ENCODE measurements at regions not wholly inside any gene's neighbourhood (a gene's known extent, or its start where the extent isn't known, plus 50 kb on each side); places are given as distances from the start of the nearest gene placed in this dataset.
"Not testable (repeated sequence)": the region's sequence is repeated elsewhere in the genome, so short reads cannot be mapped to it uniquely, and the experiment has no call there.

DNA sequence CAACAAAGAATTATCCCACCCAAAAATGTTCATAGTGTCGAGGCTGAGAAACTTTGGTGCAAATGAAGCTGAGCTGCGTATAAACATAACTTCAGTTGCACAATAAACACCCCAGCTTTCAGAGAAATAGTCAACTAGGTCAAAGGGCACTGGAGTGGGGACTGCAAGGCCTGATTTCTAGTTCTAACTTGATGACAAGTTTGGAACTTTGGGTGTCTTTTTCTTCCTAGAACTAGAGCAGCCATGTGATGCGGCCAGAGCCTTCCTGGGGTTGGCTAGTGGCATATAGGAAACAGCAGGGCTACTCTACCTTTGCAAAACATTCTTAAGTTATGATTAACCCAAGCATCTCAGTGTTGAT, 298.4 kb upstream of the AMIGO2 start:
- no peak for DNase-seq (ENCODE audit: low read depth)

GRCh38 chr12:47377414-47378221, 297.9 kb upstream of the AMIGO2 start:
- peak; percentile 97 for DNase-seq (ENCODE audit: low read depth)

- DNase-seq (ENCODE audit: low read depth), result no peak
Measured at GRCh38 chr12:47376927-47377326, 297.2 kb upstream of the AMIGO2 start.

GRCh38 chr12:47373554-47374150, 293.9 kb upstream of the AMIGO2 start:
- no peak for DNase-seq (ENCODE audit: low read depth)

GRCh38 chr12:47370421-47370820, 290.7 kb upstream of the AMIGO2 start:
- DNase-seq (ENCODE audit: low read depth), result no peak

DNA sequence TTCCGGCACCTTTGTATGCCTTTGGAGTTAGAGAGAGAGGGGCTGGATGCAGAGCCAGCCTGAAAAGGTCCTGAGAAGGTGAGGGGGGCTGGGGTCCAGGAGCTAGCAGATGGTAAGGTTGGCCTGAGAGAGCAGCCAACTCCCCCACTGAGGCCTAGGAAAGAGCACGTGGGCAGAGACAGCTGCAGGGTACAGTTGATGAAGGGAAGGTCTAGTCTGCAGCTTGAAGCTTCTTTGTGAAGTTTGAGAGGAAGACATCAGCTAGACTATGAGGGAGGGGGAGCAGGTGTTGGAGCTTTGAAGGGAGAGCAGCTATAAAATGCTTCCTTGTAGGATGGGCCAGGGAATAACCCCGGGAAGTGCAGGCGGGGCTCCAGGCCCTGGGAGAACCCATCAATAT, 289.3 kb upstream of the AMIGO2 start:
- DNase-seq (ENCODE audit: low read depth), result no peak

DNA sequence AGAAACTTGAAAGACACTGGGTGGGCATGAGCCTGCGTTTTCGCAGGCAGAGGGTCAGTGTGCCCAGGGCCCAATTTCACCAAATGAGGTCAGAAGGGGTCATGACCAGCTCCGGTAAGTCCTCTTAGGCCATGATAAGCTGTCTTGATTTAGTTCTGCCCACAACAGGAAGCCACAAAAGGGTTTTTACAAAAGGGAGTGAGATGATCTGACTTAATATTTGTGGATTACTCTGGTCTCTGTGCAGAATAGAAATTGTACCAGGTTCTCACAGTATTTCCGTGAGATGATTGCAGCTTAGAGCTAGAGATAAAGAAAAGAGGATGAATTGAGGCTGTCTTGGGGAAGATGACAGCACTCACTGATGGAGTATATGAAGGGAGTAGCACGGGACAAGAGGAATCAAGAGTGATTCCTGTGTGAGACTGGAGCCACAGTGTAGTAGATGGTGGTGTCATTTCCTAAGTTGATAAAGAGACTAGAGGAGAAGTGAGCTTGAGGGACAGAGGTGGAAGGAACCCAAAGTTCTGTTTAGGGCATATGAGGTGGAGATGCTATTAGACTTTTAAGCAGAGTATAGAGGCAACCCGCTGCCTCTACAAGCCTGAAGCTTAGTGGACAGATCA, 288.3 kb upstream of the AMIGO2 start:
- DNase-seq (ENCODE audit: low read depth), result no peak

GRCh38 chr12:47366579-47366978, 286.8 kb upstream of the AMIGO2 start:
- no peak for DNase-seq (ENCODE audit: low read depth)

DNA sequence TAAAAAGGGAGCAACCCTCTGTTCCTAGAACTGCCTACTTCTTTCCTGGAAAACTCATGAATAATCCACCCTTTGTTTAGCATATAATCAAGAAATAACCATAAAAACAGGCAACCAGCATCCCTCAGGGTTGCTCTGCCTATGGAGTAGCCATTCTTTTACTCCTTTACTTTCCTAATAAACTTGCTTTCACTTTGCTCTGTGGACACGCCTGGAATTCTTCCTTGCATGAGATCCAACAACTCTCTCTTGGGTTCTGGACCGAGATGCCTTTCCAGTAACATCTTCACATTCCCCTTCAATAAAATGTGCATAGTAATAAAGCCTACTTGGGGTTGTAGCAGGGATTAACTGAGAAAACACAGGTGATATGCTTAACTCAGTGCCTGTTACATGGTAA, 286.4 kb upstream of the AMIGO2 start:
- DNase-seq (ENCODE audit: low read depth), result no peak

GRCh38 chr12:47365443-47366076, 285.8 kb upstream of the AMIGO2 start:
- DNase-seq (ENCODE audit: low read depth), result not testable (repeated sequence)

DNA sequence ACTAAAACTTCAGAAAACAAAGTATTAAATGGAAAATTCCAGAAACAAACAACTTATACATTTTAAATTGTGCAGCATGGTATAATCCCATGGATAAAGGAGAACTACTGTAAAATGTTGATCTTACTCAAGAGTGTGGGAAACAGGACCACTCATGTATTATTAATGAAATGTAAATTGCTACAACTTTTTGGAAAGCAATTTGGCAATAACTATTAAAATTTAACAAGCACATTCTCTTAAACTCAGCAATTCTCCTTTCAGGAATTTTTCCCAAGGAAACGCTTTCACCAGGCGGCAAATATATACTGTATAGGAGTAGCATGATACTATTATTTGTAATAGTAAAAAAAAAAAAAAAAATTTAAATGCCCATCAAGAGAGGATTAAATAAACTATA, 284.5 kb upstream of the AMIGO2 start:
- no peak for DNase-seq (ENCODE audit: low read depth)

DNA sequence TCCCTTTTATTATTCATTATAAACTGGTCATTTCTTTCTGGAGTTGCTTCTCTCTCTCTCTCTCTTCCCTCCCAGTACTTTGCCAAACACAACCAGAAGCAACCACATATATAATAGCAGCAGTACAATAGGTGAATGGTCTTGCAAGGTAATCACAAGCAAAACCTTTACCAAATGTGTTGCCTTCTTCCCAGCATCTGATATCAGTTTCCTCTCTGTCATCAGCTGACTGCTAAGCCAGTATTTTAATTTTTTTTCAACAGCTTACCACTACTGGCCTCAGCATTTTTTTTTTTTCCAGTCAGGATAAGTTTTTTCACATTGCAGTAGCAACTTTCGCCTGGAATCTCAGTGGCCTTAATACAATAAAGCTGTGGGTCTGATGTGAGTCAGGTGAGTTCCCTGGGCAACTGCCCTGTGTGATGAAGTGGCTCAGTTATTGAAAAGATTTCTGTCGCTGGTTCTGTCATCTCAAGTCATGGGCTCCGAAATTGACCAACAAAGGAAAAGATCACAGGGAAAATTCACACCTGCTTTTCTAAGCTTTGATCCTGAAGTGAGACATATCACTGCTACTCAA, 282.5 kb upstream of the AMIGO2 start:
- DNase-seq (ENCODE audit: low read depth), result no peak

GRCh38 chr12:47361389-47362021, 281.7 kb upstream of the AMIGO2 start:
- DNase-seq (ENCODE audit: low read depth), result no peak

GRCh38 chr12:47360771-47361388, 281.1 kb upstream of the AMIGO2 start:
- no peak for DNase-seq (ENCODE audit: low read depth)

DNA sequence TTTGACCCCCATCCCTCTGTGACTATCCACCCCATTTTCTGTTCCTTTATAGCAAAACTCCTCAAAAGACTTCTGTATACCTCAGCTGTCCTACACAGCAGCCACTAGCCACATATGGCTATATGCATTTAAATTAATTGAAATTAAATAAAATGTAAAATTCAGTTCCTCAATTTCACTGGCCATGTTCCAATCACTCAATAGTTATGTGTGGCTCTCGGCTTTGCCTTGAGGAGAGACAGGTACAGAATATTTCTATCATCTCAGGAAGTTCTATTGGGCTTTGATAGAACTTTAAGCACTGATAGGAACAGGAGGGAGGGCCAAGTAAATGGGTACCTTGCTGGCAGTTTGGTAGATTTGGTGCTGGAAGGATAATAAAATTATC, 280.3 kb upstream of the AMIGO2 start:
- no peak for DNase-seq (ENCODE audit: low read depth)

DNA sequence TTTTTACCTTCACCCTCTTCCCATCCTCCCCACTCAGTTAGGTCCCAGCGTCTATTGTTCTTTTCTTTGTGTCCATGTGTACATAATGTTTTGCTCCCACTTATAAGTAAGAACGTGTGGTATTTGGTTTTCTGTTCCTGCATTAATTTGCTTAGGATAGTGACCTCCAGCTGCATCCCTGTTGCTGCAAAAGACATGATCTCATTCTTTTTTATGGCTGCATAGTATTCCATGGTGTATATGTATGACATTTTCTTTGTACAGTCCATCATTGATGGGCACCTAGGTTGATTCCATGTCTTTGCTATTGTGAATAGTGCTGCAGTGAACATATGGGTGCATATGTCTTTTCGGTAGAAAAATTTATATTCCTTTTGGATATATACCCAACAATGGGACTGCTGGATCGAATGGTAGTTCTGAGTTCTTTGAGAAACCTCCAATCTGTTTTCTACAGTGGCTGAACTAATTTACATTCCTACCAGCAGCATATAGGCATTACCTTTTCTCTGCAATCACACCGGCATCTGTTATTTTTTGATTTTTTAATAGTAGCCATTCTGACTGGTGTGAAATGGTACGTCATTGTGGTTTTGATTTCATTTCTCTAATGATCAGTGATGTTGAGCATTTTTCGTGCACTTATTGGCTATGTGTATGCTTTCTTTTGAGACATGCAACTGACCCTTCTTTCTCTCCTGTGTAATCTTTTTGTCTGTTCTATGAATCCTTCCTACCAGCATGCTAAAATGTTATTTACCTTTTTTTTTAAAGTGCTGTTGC, 279.7 kb upstream of the AMIGO2 start:
- no peak for DNase-seq (ENCODE audit: low read depth)

DNA sequence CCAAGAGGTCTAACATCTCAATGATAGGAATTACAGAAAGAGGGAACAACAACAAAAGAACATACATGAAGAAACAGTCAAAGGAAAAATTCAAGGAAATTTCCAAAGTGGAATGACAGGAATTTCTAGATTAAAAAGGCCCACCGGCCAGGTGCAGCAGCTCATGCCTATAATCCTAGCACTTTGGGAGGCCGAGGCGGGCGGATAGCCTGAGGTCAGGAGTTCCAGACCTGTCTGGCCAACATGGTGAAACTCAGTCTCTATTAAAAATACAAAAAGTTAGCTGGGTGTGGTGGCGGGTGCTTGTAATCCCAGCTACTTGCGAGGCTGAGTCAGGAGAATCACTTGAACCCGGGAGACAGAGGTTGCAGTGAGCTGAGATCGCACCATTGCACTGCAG, 277.2 kb upstream of the AMIGO2 start:
- DNase-seq (ENCODE audit: low read depth), result not testable (repeated sequence)

DNA sequence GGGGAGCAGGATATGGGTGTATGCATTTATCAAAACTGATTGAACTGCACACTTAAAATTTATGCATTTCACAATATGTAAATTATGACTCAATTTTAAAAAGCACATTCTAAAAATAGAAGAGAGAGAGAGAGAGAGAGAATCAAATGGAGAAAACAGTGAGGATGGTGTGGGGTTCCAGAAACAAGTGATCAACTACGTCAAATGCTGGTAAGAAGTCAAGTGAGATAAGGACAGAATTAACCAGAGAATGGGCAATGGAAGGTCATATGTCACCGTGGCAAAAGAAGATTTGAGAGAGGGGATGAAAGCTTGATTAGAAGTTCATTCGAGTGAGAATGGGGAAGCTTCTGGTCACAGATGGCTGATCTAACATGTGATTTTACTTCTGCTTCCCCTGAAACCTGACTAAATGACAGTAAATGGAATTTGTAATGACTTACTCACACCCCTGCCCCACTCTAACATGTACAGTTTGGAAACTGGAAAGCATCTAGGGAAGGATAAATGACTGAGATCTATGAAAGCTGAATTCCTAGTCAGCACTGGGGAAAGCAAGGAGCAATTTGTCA, 276.5 kb upstream of the AMIGO2 start:
- no peak for DNase-seq (ENCODE audit: low read depth)

DNA sequence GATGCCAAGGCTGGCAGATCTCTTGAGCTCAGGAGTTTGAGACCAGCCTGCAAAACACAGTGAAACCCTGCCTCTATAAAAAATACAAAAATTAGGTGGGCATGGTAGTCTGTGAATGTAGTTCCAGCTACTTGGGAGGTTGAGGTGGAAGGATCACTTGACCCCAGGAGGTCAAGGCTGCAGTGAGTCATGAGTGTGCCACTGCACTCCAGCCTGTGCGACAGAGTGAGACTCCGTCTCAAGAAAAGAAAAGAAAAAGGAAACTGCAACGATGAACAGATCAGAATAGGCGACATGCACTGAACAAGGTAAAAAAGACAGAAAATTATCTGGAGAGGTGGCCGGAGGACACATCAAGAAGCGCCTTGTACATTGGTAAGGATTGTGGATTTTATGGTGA, 273.7 kb upstream of the AMIGO2 start:
- no peak for DNase-seq (ENCODE audit: low read depth)

GRCh38 chr12:47352067-47352466, 272.3 kb upstream of the AMIGO2 start:
- DNase-seq (ENCODE audit: low read depth), result no peak

Data from myocyte (in vitro differentiated cells).